CD14-positive monocyte (primary cell): ENCODE measurements at regions not wholly inside any gene's neighbourhood (a gene's known extent, or its start where the extent isn't known, plus 50 kb on each side); places are given as distances from the start of the nearest gene placed in this dataset.
"Not testable (repeated sequence)": the region's sequence is repeated elsewhere in the genome, so short reads cannot be mapped to it uniquely, and the experiment has no call there.

Source experiments
- DNase-seq, 3 donors: peaks; one replicate each; pipeline ENCODE4 v3.0.0-alpha.2; 2011 to 2022
- H2AFZ ChIP-seq: 2 replicates; pipeline ENCODE4 v1.6.0; 2012; ENCODE audit warnings: mild to moderate bottlenecking, low read depth, low read length, inconsistent platforms; ENCODE audit not compliant: insufficient read depth, poor library complexity, severe bottlenecking
- H3K27ac ChIP-seq, 2 donors: 1 replicate in 1 of 2; 2 replicates in 1 of 2; pipeline ENCODE4 v1.5.1; 2012 to 2013; ENCODE audit warnings: low read length in 2 of 2, control low read depth in 1 of 2, inconsistent platforms in 1 of 2, low read depth in 1 of 2, mild to moderate bottlenecking in 1 of 2
- H3K27me3 ChIP-seq, 2 donors: one replicate each; pipeline versions ENCODE4 v1.6.0 to v1.6.1; 2011 to 2013; ENCODE audit warnings: low read length in 2 of 2; ENCODE audit not compliant: control insufficient read depth in 2 of 2, insufficient read depth in 2 of 2
- H3K36me3 ChIP-seq, 2 donors: replicated peaks in 1 of 2; 1 replicate in 1 of 2; 2 replicates in 1 of 2; pipeline versions ENCODE4 v1.5.1 to v1.6.1; 2012 to 2013; ENCODE audit warnings: low read length in 2 of 2, control low read depth in 1 of 2, inconsistent platforms in 1 of 2, mild to moderate bottlenecking in 1 of 2; ENCODE audit not compliant: insufficient read depth in 2 of 2, control insufficient read depth in 1 of 2
- H3K4me1 ChIP-seq, 2 donors: 1 replicate in 1 of 2; 2 replicates in 1 of 2; pipeline versions ENCODE4 v1.5.1 to v1.6.1; 2012 to 2013; ENCODE audit warnings: low read length in 2 of 2, control low read depth in 1 of 2, inconsistent platforms in 1 of 2, mild to moderate bottlenecking in 1 of 2, moderate library complexity in 1 of 2; ENCODE audit not compliant: insufficient read depth in 2 of 2, control insufficient read depth in 1 of 2
- H3K4me2 ChIP-seq: replicated peaks from 2 replicates; pipeline ENCODE3; 2012; ENCODE audit warnings: low read length, moderate library complexity, mild to moderate bottlenecking; ENCODE audit not compliant: poor library complexity, severe bottlenecking; ENCODE audit errors: extremely low read depth
- H3K4me3 ChIP-seq, 3 experiments: fragments of 200-600 bp in 1 of 3; sonication (generic) in 1 of 3; replicated peaks in 1 of 3; 1 replicate in 2 of 3; 2 replicates in 1 of 3; pipeline ENCODE4 v1.5.1; 2011 to 2013; ENCODE audit warnings: low read length in 3 of 3, mild to moderate bottlenecking in 3 of 3, control low read depth in 2 of 3, low read depth in 2 of 3, inconsistent platforms in 1 of 3, moderate library complexity in 1 of 3
- H3K79me2 ChIP-seq: 2 replicates; pipeline ENCODE4 v1.6.0; 2012; ENCODE audit warnings: mild to moderate bottlenecking, control low read depth, inconsistent platforms, low read length, moderate library complexity; ENCODE audit not compliant: insufficient read depth
- H3K9ac ChIP-seq: 2 replicates; pipeline ENCODE4 v1.6.0; 2017; ENCODE audit warnings: low read length, mild to moderate bottlenecking; ENCODE audit not compliant: insufficient read depth, poor library complexity, severe bottlenecking
- H3K9me3 ChIP-seq, 2 donors: replicated peaks in 1 of 2; 1 replicate in 1 of 2; 2 replicates in 1 of 2; pipeline versions ENCODE4 v1.5.1 to v1.6.1; 2012 to 2013; ENCODE audit warnings: low read length in 2 of 2, control low read depth in 1 of 2; ENCODE audit not compliant: control insufficient read depth in 1 of 2, insufficient read depth in 1 of 2
- H4K20me1 ChIP-seq: 2 replicates; pipeline ENCODE4 v1.6.0; 2012; ENCODE audit warnings: mild to moderate bottlenecking, low read length, control low read depth, moderate library complexity; ENCODE audit not compliant: insufficient read depth
- H3K27ac Mint-ChIP-seq, 7 donors: one replicate each; pipeline ENCODE4 v1.8.0; 2020; ENCODE audit warnings: mild to moderate bottlenecking in 7 of 7, mixed read lengths in 7 of 7, moderate library complexity in 6 of 7, inconsistent platforms in 2 of 7
- H3K27me3 Mint-ChIP-seq, 3 donors: one replicate each; pipeline ENCODE4 v1.8.0; 2021 to 2022; ENCODE audit warnings: low read depth in 3 of 3, mild to moderate bottlenecking in 3 of 3, mixed read lengths in 3 of 3, moderate library complexity in 3 of 3, inconsistent platforms in 1 of 3
- H3K36me3 Mint-ChIP-seq, 2 donors: one replicate each; pipeline ENCODE4 v1.8.0; 2020; ENCODE audit warnings: mixed read lengths in 2 of 2, inconsistent platforms in 1 of 2, mild to moderate bottlenecking in 1 of 2
- H3K4me1 Mint-ChIP-seq: one replicate; pipeline ENCODE4 v1.8.0; 2020; ENCODE audit warnings: mild to moderate bottlenecking, mixed read lengths
- H3K4me3 Mint-ChIP-seq, 2 donors: one replicate each; pipeline ENCODE4 v1.8.0; 2020; ENCODE audit warnings: mild to moderate bottlenecking in 2 of 2, mixed read lengths in 2 of 2, moderate library complexity in 1 of 2
- H3K9me3 Mint-ChIP-seq, 7 donors: one replicate each; pipeline ENCODE4 v1.8.0; 2020 to 2022; ENCODE audit warnings: mixed read lengths in 7 of 7, mild to moderate bottlenecking in 6 of 7, moderate library complexity in 6 of 7, inconsistent platforms in 2 of 7
- CTCF ChIP-seq: fragments of 200-600 bp; IDR thresholded peaks from one replicate; pipeline ENCODE4 v1.8.0; 2022; ENCODE audit warnings: antibody characterized with exemption, mild to moderate bottlenecking
- WGBS: methylation state at CpG from one replicate; pipeline ENCODE4 v1.1.5; 2013; ENCODE audit warnings: missing lambda C conversion rate; ENCODE audit not compliant: insufficient coverage; 5-methylcytosine and 5-hydroxymethylcytosine counted together
- intact Hi-C, 2 donors: fragments of 100-400 bp; cut with micrococcal nuclease; formaldehyde crosslinking; loops; one replicate each; pipeline versions ENCODE4 v1.15.0 to v1.15.1; 2023

DNA sequence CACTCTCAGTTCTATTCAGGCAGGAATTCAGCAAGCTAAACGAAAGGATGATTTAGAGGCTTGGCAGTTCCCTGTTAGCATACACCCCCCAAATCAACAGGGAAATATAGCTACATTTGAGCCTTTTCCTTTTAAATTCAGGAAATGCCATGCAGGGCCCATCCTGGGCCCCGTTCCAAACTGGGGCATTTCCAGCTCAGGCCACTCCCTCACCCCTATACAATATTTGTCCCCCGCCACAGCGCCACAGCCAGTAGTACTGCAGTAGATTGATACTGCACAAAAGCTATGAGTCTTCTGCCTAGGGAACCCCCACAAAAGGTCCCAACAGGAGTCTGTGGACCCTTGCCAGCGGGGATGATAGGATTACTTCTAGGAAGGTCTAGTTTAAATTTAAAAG, 102.0 kb upstream of the MAPK10 start:
- no peaks in the 10 kb centered on the region for H3K36me3 Mint-ChIP-seq

DNA sequence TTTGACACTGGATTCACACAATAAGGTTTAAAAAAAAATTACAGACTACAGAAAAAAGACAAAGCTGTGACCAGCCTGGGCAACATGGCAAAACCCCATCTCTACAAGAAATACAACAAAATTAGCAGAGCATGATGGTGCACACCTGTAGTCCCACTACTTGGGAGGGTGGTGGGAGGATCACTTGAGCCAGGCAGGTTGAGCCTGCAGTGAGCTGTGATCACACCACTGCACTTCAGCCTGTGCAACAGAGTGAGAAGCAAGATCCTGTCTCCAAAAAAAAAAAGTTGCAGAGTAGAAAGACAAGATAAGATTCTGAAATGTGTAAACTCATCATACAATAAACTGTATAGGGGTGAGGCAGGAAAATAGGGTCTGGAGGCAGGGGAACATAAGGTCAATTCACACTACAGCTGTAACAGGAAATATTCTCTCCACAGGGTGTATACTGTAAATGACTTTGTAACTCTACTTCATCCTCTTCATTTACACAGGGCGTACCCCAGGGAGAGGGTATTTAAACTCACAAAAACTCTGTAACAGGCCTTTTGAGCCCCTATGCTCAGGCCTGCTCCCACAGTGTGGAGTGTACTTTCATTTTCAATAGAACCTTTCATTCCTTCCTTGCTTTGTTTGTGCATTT, 112.6 kb upstream of the MAPK10 start:
- no peak for TF ChIP-seq CTCF
- intact Hi-C loops, result no loop called here
- DNase-seq, result no peak
- no peak overlapping the region for H3K27ac Mint-ChIP-seq
- Histone ChIP-seq H3K4me3 (no peak overlapping the region), H2AFZ (no peak overlapping the region), H3K36me3 (no peaks in the 10 kb centered on the region), H3K4me1 (no peaks in the 10 kb centered on the region), H3K79me2 (no peaks in the 10 kb centered on the region), H3K9me3 (no peaks in the 10 kb centered on the region), H4K20me1 (no peaks in the 10 kb centered on the region), H3K27me3 (no peaks in the 10 kb centered on the region), H3K9ac (no peak overlapping the region), H3K27ac (no peak overlapping the region), H3K4me2 (no peak overlapping the region)
- peaks cover 0 to 6% (median 3%) of the 10 kb centered on the region in 7 donors for H3K9me3 Mint-ChIP-seq
- H3K4me1 Mint-ChIP-seq, result no peaks in the 10 kb centered on the region
- H3K36me3 Mint-ChIP-seq, result no peaks in the 10 kb centered on the region
- peaks cover 0 to 2% (median 0%) of the 10 kb centered on the region in 3 donors for H3K27me3 Mint-ChIP-seq
- WGBS, result no CpG with 5 or more reads among the region's 1 CpG
- no peak overlapping the region for H3K4me3 Mint-ChIP-seq

More for the DNA sequence above, 102.0 kb upstream of the MAPK10 start:
- Mint-ChIP-seq H3K4me1 (no peaks in the 10 kb centered on the region), H3K4me3 (no peak overlapping the region), H3K27me3 (no peaks in the 10 kb centered on the region), H3K9me3 (peaks cover 2 to 16% (median 12%) of the 10 kb centered on the region in 7 donors), H3K27ac (no peak overlapping the region)
- no peak for DNase-seq
- intact Hi-C loops, result no loop called here
- H3K9me3 ChIP-seq, result peaks cover 0 to 11% of the 10 kb centered on the region in 2 donors
- H3K27ac ChIP-seq, result no peak overlapping the region
- H3K36me3 ChIP-seq, result no peaks in the 10 kb centered on the region
- H3K4me3 ChIP-seq, result no peak overlapping the region
- H3K9ac ChIP-seq, result no peak overlapping the region
- H2AFZ ChIP-seq, result no peak overlapping the region
- H3K4me2 ChIP-seq, result no peak overlapping the region
- H3K27me3 ChIP-seq, result no peaks in the 10 kb centered on the region
- H4K20me1 ChIP-seq, result no peaks in the 10 kb centered on the region
- TF ChIP-seq CTCF, result no peak
- H3K4me1 ChIP-seq, result no peaks in the 10 kb centered on the region
- 97% methylated on average over 4 of the region's 5 CpGs for WGBS
- H3K79me2 ChIP-seq, result no peaks in the 10 kb centered on the region

GRCh38 chr4:86478151-86478550, 116.0 kb upstream of the PTPN13 start:
- H3K27ac Mint-ChIP-seq, H3K9me3 ChIP-seq, H3K4me1 ChIP-seq, H4K20me1 ChIP-seq, H3K79me2 ChIP-seq, H3K4me3 ChIP-seq, H3K4me2 ChIP-seq, H3K36me3 ChIP-seq, DNase-seq, H2AFZ ChIP-seq, H3K27ac ChIP-seq, intact Hi-C loops, H3K36me3 Mint-ChIP-seq, H3K4me3 Mint-ChIP-seq, H3K4me1 Mint-ChIP-seq, H3K27me3 Mint-ChIP-seq, H3K9ac ChIP-seq, H3K27me3 ChIP-seq, H3K9me3 Mint-ChIP-seq: not testable (repeated sequence)
- WGBS, result 91% methylated on average over 4 of the region's 4 CpGs
